ENCODE measurements at regions not wholly inside any gene's neighbourhood (a gene's known extent, or its start where the extent isn't known, plus 50 kb on each side); places are given as distances from the start of the nearest gene placed in this dataset.

DNA sequence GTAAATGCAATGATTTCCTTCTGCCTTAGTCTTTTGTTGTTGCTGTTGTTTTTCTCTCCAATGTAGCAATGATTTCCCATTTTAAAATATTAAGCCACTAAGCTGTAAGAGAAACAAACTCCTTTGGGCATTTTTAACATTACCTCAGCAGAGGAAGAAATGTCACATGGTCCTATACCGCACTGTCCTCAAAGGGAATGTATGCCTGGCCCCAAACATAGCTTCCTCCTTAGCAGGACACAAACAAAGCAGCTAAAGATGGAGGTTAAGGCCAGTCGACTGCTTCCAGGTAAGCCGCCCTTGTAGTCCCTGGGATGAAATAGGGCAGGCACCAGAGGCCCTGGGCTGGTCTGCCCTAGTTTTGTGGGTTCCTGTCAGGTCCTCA, 249.0 kb downstream of the TSHZ3 start:
- no peak overlapping the region for H2BK20ac ChIP-seq (ENCODE audit: low read depth, low read length, poor library complexity, severe bottlenecking)
- Mint-ChIP-seq H3K27me3 (ENCODE audit: low read depth) (no peaks in the 10 kb centered on the region), H3K36me3 (ENCODE audit: insufficient read depth in 1 of 3, low read depth in 3 of 3) (no peaks in the 10 kb centered on the region), H3K27ac (peak overlapping the region in 1 of 3 experiments; percentile 78; a peak in 1 of 7 replicates), H3K4me3 (no peak overlapping the region), H3K4me1 (peaks cover 28 to 32% of the 10 kb centered on the region in 2 experiments), H3K9me3 (no peaks in the 10 kb centered on the region)
- no peak overlapping the region for H2BK12ac ChIP-seq (ENCODE audit: insufficient read length, low read depth, low read length)
- peaks cover 8% of the 10 kb centered on the region for H3K4me1 ChIP-seq (ENCODE audit: insufficient read depth, low read length)
- no peak overlapping the region for H4K91ac ChIP-seq (ENCODE audit: insufficient read length, low read depth, low read length)
- H4K5ac ChIP-seq (ENCODE audit: insufficient read length, low read depth, low read length), result no peak overlapping the region
- no peak overlapping the region for H3K9ac ChIP-seq (ENCODE audit: extremely low read depth, insufficient read length, low read length)
- no peaks in the 10 kb centered on the region for H3K79me2 ChIP-seq (ENCODE audit: insufficient read depth, low read length)
- H3K14ac ChIP-seq (ENCODE audit: insufficient read depth, low read length), result no peak overlapping the region
- no peak overlapping the region for H2BK15ac ChIP-seq (ENCODE audit: low read depth, low read length)
- H2BK120ac ChIP-seq (ENCODE audit: low read depth, low read length, poor library complexity, severe bottlenecking), result no peak overlapping the region
- no peaks in the 10 kb centered on the region for H3K9me3 ChIP-seq (ENCODE audit: control insufficient read depth, low read depth, low read length)
- H3K56ac ChIP-seq (ENCODE audit: insufficient read length, low read depth, low read length), result no peak overlapping the region
- H3K4me2 ChIP-seq (ENCODE audit: insufficient read depth, insufficient read length, low read length), result no peak overlapping the region
- H2AK5ac ChIP-seq (ENCODE audit: insufficient read length, low read length), result no peak overlapping the region
- no peak overlapping the region for H3K27ac ChIP-seq (ENCODE audit: insufficient read length, low read depth, low read length)
- no peaks in the 10 kb centered on the region for H3K27me3 ChIP-seq (ENCODE audit: insufficient read depth, low read length)
- no peaks in the 10 kb centered on the region for H4K20me1 ChIP-seq (ENCODE audit: control insufficient read depth, insufficient read depth, insufficient read length)
- no peaks in the 10 kb centered on the region for H3K23me2 ChIP-seq (ENCODE audit: insufficient read length, low read depth, low read length, poor library complexity, severe bottlenecking)
- TF ChIP-seq, protein P1, sequence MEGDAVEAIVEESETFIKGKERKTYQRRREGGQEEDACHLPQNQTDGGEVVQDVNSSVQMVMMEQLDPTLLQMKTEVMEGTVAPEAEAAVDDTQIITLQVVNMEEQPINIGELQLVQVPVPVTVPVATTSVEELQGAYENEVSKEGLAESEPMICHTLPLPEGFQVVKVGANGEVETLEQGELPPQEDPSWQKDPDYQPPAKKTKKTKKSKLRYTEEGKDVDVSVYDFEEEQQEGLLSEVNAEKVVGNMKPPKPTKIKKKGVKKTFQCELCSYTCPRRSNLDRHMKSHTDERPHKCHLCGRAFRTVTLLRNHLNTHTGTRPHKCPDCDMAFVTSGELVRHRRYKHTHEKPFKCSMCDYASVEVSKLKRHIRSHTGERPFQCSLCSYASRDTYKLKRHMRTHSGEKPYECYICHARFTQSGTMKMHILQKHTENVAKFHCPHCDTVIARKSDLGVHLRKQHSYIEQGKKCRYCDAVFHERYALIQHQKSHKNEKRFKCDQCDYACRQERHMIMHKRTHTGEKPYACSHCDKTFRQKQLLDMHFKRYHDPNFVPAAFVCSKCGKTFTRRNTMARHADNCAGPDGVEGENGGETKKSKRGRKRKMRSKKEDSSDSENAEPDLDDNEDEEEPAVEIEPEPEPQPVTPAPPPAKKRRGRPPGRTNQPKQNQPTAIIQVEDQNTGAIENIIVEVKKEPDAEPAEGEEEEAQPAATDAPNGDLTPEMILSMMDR (conservative IDR thresholded peaks at IDR 0.05), result no peak
- no peak overlapping the region for H3K23ac ChIP-seq (ENCODE audit: insufficient read length, low read depth, low read length)
- WGBS (ENCODE audit: extremely low coverage, insufficient read length, low lambda C conversion rate), result no CpG with 5 or more reads among the region's 3 CpGs
- no peak for DNase-seq
- H3K4ac ChIP-seq (ENCODE audit: low read depth, low read length), result no peak overlapping the region
- no peak overlapping the region for H3K18ac ChIP-seq (ENCODE audit: insufficient read length, low read depth, low read length)
- H4K8ac ChIP-seq (replicated peaks; ENCODE audit: insufficient read length, low read depth, low read length), result no peak overlapping the region
- no peak overlapping the region for H3T11ph ChIP-seq (ENCODE audit: low read length)
- H3K79me1 ChIP-seq (ENCODE audit: insufficient read depth, low read depth, low read length, poor library complexity, severe bottlenecking), result no peaks in the 10 kb centered on the region
- H2BK5ac ChIP-seq (ENCODE audit: insufficient read length, low read length), result no peak overlapping the region
- H2AFZ ChIP-seq (ENCODE audit: low read length), result no peak overlapping the region

All from H9 (cell line).